Small intestine (tissue), 7 donors: ENCODE measurements at regions not wholly inside any gene's neighbourhood (a gene's known extent, or its start where the extent isn't known, plus 50 kb on each side); places are given as distances from the start of the nearest gene placed in this dataset.

Experiments
- DNase-seq, 2 donors: peaks; one replicate each; pipeline versions ENCODE4 v3.0.0 to v3.0.0-alpha.2; 2013
- FAIRE-seq: peaks from 2 replicates; lab custom pipeline; 2012; peaks lifted over from hg19 to GRCh38; lab: Jason Lieb, UNC
- H3K27ac ChIP-seq, 3 donors: one replicate each; pipeline ENCODE4 v1.5.1; 2013; ENCODE audit warnings: low read length in 2 of 3, mild to moderate bottlenecking in 2 of 3, control low read depth in 1 of 3, inconsistent platforms in 1 of 3, low read depth in 1 of 3, moderate library complexity in 1 of 3
- H3K27me3 ChIP-seq, 3 donors: one replicate each; pipeline ENCODE4 v1.6.1; 2013; ENCODE audit warnings: low read length in 3 of 3, inconsistent platforms in 1 of 3; ENCODE audit not compliant: control insufficient read depth in 3 of 3, insufficient read depth in 3 of 3
- H3K36me3 ChIP-seq, 3 donors: one replicate each; pipeline ENCODE4 v1.6.1; 2013; ENCODE audit warnings: low read length in 3 of 3, inconsistent platforms in 1 of 3, low read depth in 1 of 3, mild to moderate bottlenecking in 1 of 3, moderate library complexity in 1 of 3; ENCODE audit not compliant: control insufficient read depth in 3 of 3, insufficient read depth in 2 of 3
- H3K4me1 ChIP-seq, 3 donors: one replicate each; pipeline ENCODE4 v1.6.1; 2013; ENCODE audit warnings: low read length in 2 of 3, inconsistent platforms in 1 of 3, low read depth in 1 of 3, mild to moderate bottlenecking in 1 of 3, moderate library complexity in 1 of 3; ENCODE audit not compliant: control insufficient read depth in 3 of 3, insufficient read depth in 2 of 3
- H3K4me3 ChIP-seq, 3 donors: one replicate each; pipeline ENCODE4 v1.5.1; 2013; ENCODE audit warnings: low read length in 3 of 3, control low read depth in 1 of 3, inconsistent platforms in 1 of 3, low read depth in 1 of 3, mild to moderate bottlenecking in 1 of 3, moderate library complexity in 1 of 3
- H3K9me3 ChIP-seq, 2 donors: one replicate each; pipeline ENCODE4 v1.6.1; 2013; ENCODE audit warnings: low read depth in 1 of 2, low read length in 1 of 2; ENCODE audit not compliant: control insufficient read depth in 2 of 2, insufficient read depth in 1 of 2
- WGBS, 3 donors: extraction: QIAGEN DNeasy Blood & Tissue Kit; methylation state at CpG; one replicate each; pipeline ENCODE4 v1.1.7; 2013; 5-methylcytosine and 5-hydroxymethylcytosine counted together
- donor health status: healthy with polysubstance abuse.
- donor health status: control.
- donor health status: control.
- donor health status: Bipolar disorder and iron deficiency.
- donor health status: healthy.

GRCh38 chr13:84031120-84031519 lies 148.8 kb upstream of the SLITRK1 start:
- FAIRE-seq (no peak), DNase-seq (no peak)
- Histone ChIP-seq H3K4me3 (no peak overlapping the region), H3K9me3 (no peaks in the 10 kb centered on the region), H3K4me1 (no peaks in the 10 kb centered on the region), H3K36me3 (no peaks in the 10 kb centered on the region), H3K27ac (no peak overlapping the region), H3K27me3 (no peaks in the 10 kb centered on the region)
- WGBS, 3 donors = 81 to 89% (median 82%) methylated on average over 4 of the region's 4 CpGs

- FAIRE-seq (no peak), DNase-seq (no peak)
- 62 to 73% (median 63%) methylated on average over 4 of the region's 4 CpGs for WGBS, 3 donors
- no peaks in the 10 kb centered on the region for H3K27me3 ChIP-seq
- no peaks in the 10 kb centered on the region for H3K36me3 ChIP-seq
- H3K27ac ChIP-seq = no peak overlapping the region
- no peaks in the 10 kb centered on the region for H3K9me3 ChIP-seq
- no peaks in the 10 kb centered on the region for H3K4me1 ChIP-seq
- H3K4me3 ChIP-seq = no peak overlapping the region
Measured at GRCh38 chr13:84029396-84029795, 147.1 kb upstream of the SLITRK1 start.

- H3K27ac ChIP-seq = no peak overlapping the region
- DNase-seq = peak in 1 of 2 donors; percentile 2
- no peaks in the 10 kb centered on the region for H3K4me1 ChIP-seq
- H3K4me3 ChIP-seq = no peak overlapping the region
- FAIRE-seq = no peak
- 57 to 79% (median 65%) methylated on average over 1 of the region's 1 CpG for WGBS, 3 donors
- no peaks in the 10 kb centered on the region for H3K27me3 ChIP-seq
- no peaks in the 10 kb centered on the region for H3K9me3 ChIP-seq
- no peaks in the 10 kb centered on the region for H3K36me3 ChIP-seq
Measured at GRCh38 chr13:84025824-84026223, 143.6 kb upstream of the SLITRK1 start.

GRCh38 chr13:83996415-83996814 lies 114.1 kb upstream of the SLITRK1 start:
- Histone ChIP-seq H3K27ac (no peak overlapping the region), H3K4me1 (no peaks in the 10 kb centered on the region), H3K27me3 (no peaks in the 10 kb centered on the region), H3K36me3 (no peaks in the 10 kb centered on the region), H3K9me3 (no peaks in the 10 kb centered on the region), H3K4me3 (no peak overlapping the region)
- FAIRE-seq (no peak), DNase-seq (no peak)
- 84 to 88% (median 84%) methylated on average over 9 of the region's 9 CpGs for WGBS, 3 donors

GRCh38 chr13:83995930-83996329 lies 113.7 kb upstream of the SLITRK1 start:
- Histone ChIP-seq H3K27ac (no peak overlapping the region), H3K27me3 (no peaks in the 10 kb centered on the region), H3K4me1 (no peaks in the 10 kb centered on the region), H3K9me3 (no peaks in the 10 kb centered on the region), H3K4me3 (no peak overlapping the region), H3K36me3 (no peaks in the 10 kb centered on the region)
- no peak for DNase-seq
- no peak for FAIRE-seq
- WGBS, 3 donors = 91 to 93% (median 91%) methylated on average over 7 of the region's 7 CpGs

GRCh38 chr13:83992566-83993358 lies 110.5 kb upstream of the SLITRK1 start:
- no peak for FAIRE-seq

GRCh38 chr13:83987394-83987793 lies 105.1 kb upstream of the SLITRK1 start:
- FAIRE-seq (no peak), DNase-seq (no peak)
- H3K36me3 ChIP-seq = no peaks in the 10 kb centered on the region
- 77 to 89% (median 89%) methylated on average over 1 of the region's 1 CpG for WGBS, 3 donors
- H3K9me3 ChIP-seq = no peaks in the 10 kb centered on the region
- no peak overlapping the region for H3K27ac ChIP-seq
- no peaks in the 10 kb centered on the region for H3K4me1 ChIP-seq
- H3K27me3 ChIP-seq = no peaks in the 10 kb centered on the region
- H3K4me3 ChIP-seq = no peak overlapping the region

More at GRCh38 chr13:83992566-83993358, 110.5 kb upstream of the SLITRK1 start:
- Histone ChIP-seq H3K4me3 (no peak overlapping the region), H3K4me1 (no peaks in the 10 kb centered on the region), H3K27ac (no peak overlapping the region), H3K36me3 (no peaks in the 10 kb centered on the region), H3K9me3 (no peaks in the 10 kb centered on the region), H3K27me3 (no peaks in the 10 kb centered on the region)
- no peak for DNase-seq
- WGBS, 3 donors = 76 to 87% (median 82%) methylated on average over 13 of the region's 13 CpGs

- no peaks in the 10 kb centered on the region for H3K4me1 ChIP-seq
- DNase-seq = no peak
- H3K9me3 ChIP-seq = no peaks in the 10 kb centered on the region
- H3K27me3 ChIP-seq = no peaks in the 10 kb centered on the region
- no peak overlapping the region for H3K27ac ChIP-seq
- no peak overlapping the region for H3K4me3 ChIP-seq
- no peak for FAIRE-seq
- whole genome bisulfite sequencing, 3 donors = 58 to 73% (median 62%) methylated on average over 1 of the region's 1 CpG
- no peaks in the 10 kb centered on the region for H3K36me3 ChIP-seq
Measured at GRCh38 chr13:83984793-83985192, 102.5 kb upstream of the SLITRK1 start.

- H3K9me3 ChIP-seq = no peaks in the 10 kb centered on the region
- H3K4me1 ChIP-seq = no peaks in the 10 kb centered on the region
- no peak for DNase-seq
- no peaks in the 10 kb centered on the region for H3K27me3 ChIP-seq
- H3K36me3 ChIP-seq = no peaks in the 10 kb centered on the region
- H3K27ac ChIP-seq = no peak overlapping the region
- 65 to 66% (median 65%) methylated on average over 5 of the region's 5 CpGs for WGBS, 3 donors
- no peak overlapping the region for H3K4me3 ChIP-seq
- FAIRE-seq = no peak
Measured at GRCh38 chr13:83980331-83980730, 98.1 kb upstream of the SLITRK1 start.
